ENCODE measurements at regions not wholly inside any gene's neighbourhood (a gene's known extent, or its start where the extent isn't known, plus 50 kb on each side); places are given as distances from the start of the nearest gene placed in this dataset.

- H3K27ac Mint-ChIP-seq (ENCODE audit: low read depth), result no peak overlapping the region
- no peaks in the 10 kb centered on the region for H3K9me3 Mint-ChIP-seq
- DNase-seq (ENCODE audit: low spot score in 2 of 2), result no peak
- H3K4me1 Mint-ChIP-seq, result no peaks in the 10 kb centered on the region
- no peaks in the 10 kb centered on the region for H3K36me3 Mint-ChIP-seq (ENCODE audit: insufficient read depth)
- H3K4me3 Mint-ChIP-seq, result no peak overlapping the region
- ATAC-seq (replicated peaks; ENCODE audit: extremely low read depth, poor library complexity, severe bottlenecking), result no peak
- H3K27me3 Mint-ChIP-seq, result peaks cover 2% of the 10 kb centered on the region
Observed at GRCh38 chr6:71478834-71479541, 190.4 kb downstream of the OGFRL1 start.

GRCh38 chr6:71480577-71480976, 192.0 kb downstream of the OGFRL1 start:
- H3K9me3 Mint-ChIP-seq, result no peaks in the 10 kb centered on the region
- no peaks in the 10 kb centered on the region for H3K36me3 Mint-ChIP-seq (ENCODE audit: insufficient read depth)
- DNase-seq (ENCODE audit: low spot score in 2 of 2) (no peak), ATAC-seq (replicated peaks; ENCODE audit: extremely low read depth, poor library complexity, severe bottlenecking) (no peak)
- no peaks in the 10 kb centered on the region for H3K4me1 Mint-ChIP-seq
- no peak overlapping the region for H3K4me3 Mint-ChIP-seq
- H3K27ac Mint-ChIP-seq (ENCODE audit: low read depth), result no peak overlapping the region
- no peaks in the 10 kb centered on the region for H3K27me3 Mint-ChIP-seq

- H3K27me3 Mint-ChIP-seq, result no peaks in the 10 kb centered on the region
- H3K27ac Mint-ChIP-seq (ENCODE audit: low read depth), result no peak overlapping the region
- H3K36me3 Mint-ChIP-seq (ENCODE audit: insufficient read depth), result no peaks in the 10 kb centered on the region
- H3K4me3 Mint-ChIP-seq, result no peak overlapping the region
- H3K9me3 Mint-ChIP-seq, result no peaks in the 10 kb centered on the region
- ATAC-seq (replicated peaks; ENCODE audit: extremely low read depth, poor library complexity, severe bottlenecking), result no peak
- H3K4me1 Mint-ChIP-seq, result no peaks in the 10 kb centered on the region
- no peak for DNase-seq (ENCODE audit: low spot score in 2 of 2)
Observed at GRCh38 chr6:71481011-71481410, 192.4 kb downstream of the OGFRL1 start.

GRCh38 chr6:71481801-71482200, 193.2 kb downstream of the OGFRL1 start:
- Mint-ChIP-seq H3K4me1 (no peaks in the 10 kb centered on the region), H3K27ac (ENCODE audit: low read depth) (no peak overlapping the region), H3K9me3 (no peaks in the 10 kb centered on the region), H3K4me3 (no peak overlapping the region), H3K27me3 (no peaks in the 10 kb centered on the region), H3K36me3 (ENCODE audit: insufficient read depth) (no peaks in the 10 kb centered on the region)
- DNase-seq (ENCODE audit: low spot score in 2 of 2) (no peak), ATAC-seq (replicated peaks; ENCODE audit: extremely low read depth, poor library complexity, severe bottlenecking) (no peak)

- Mint-ChIP-seq H3K36me3 (ENCODE audit: insufficient read depth) (no peaks in the 10 kb centered on the region), H3K27me3 (no peaks in the 10 kb centered on the region), H3K9me3 (no peaks in the 10 kb centered on the region), H3K4me1 (no peaks in the 10 kb centered on the region), H3K27ac (ENCODE audit: low read depth) (no peak overlapping the region), H3K4me3 (no peak overlapping the region)
- no peak for ATAC-seq (replicated peaks; ENCODE audit: extremely low read depth, poor library complexity, severe bottlenecking)
- DNase-seq (ENCODE audit: low spot score in 2 of 2), result no peak
Observed at GRCh38 chr6:71482742-71483141, 194.1 kb downstream of the OGFRL1 start.

- no peak overlapping the region for H3K27ac Mint-ChIP-seq (ENCODE audit: low read depth)
- H3K27me3 Mint-ChIP-seq, result no peaks in the 10 kb centered on the region
- ATAC-seq (replicated peaks; ENCODE audit: extremely low read depth, poor library complexity, severe bottlenecking) (no peak), DNase-seq (ENCODE audit: low spot score in 2 of 2) (no peak)
- H3K4me3 Mint-ChIP-seq, result no peak overlapping the region
- no peaks in the 10 kb centered on the region for H3K36me3 Mint-ChIP-seq (ENCODE audit: insufficient read depth)
- H3K4me1 Mint-ChIP-seq, result no peaks in the 10 kb centered on the region
- no peaks in the 10 kb centered on the region for H3K9me3 Mint-ChIP-seq
Observed at GRCh38 chr6:71486461-71486860, 197.8 kb downstream of the OGFRL1 start.

GRCh38 chr6:71488186-71488585, 199.6 kb downstream of the OGFRL1 start:
- ATAC-seq (replicated peaks; ENCODE audit: extremely low read depth, poor library complexity, severe bottlenecking) (no peak), DNase-seq (ENCODE audit: low spot score in 2 of 2) (no peak)
- no peaks in the 10 kb centered on the region for H3K4me1 Mint-ChIP-seq
- H3K4me3 Mint-ChIP-seq, result no peak overlapping the region
- no peaks in the 10 kb centered on the region for H3K36me3 Mint-ChIP-seq (ENCODE audit: insufficient read depth)
- no peaks in the 10 kb centered on the region for H3K27me3 Mint-ChIP-seq
- H3K9me3 Mint-ChIP-seq, result no peaks in the 10 kb centered on the region
- H3K27ac Mint-ChIP-seq (ENCODE audit: low read depth), result no peak overlapping the region

GRCh38 chr6:71489736-71490135, 201.1 kb downstream of the OGFRL1 start:
- Mint-ChIP-seq H3K27me3 (no peaks in the 10 kb centered on the region), H3K27ac (ENCODE audit: low read depth) (no peak overlapping the region), H3K4me1 (no peaks in the 10 kb centered on the region), H3K9me3 (no peaks in the 10 kb centered on the region), H3K4me3 (no peak overlapping the region), H3K36me3 (ENCODE audit: insufficient read depth) (no peaks in the 10 kb centered on the region)
- no peak for DNase-seq (ENCODE audit: low spot score in 2 of 2)
- no peak for ATAC-seq (replicated peaks; ENCODE audit: extremely low read depth, poor library complexity, severe bottlenecking)

- no peak for ATAC-seq (replicated peaks; ENCODE audit: extremely low read depth, poor library complexity, severe bottlenecking)
- no peak for DNase-seq (ENCODE audit: low spot score in 2 of 2)
- no peaks in the 10 kb centered on the region for H3K9me3 Mint-ChIP-seq
- H3K4me3 Mint-ChIP-seq, result no peak overlapping the region
- H3K27me3 Mint-ChIP-seq, result no peaks in the 10 kb centered on the region
- no peaks in the 10 kb centered on the region for H3K36me3 Mint-ChIP-seq (ENCODE audit: insufficient read depth)
- no peaks in the 10 kb centered on the region for H3K4me1 Mint-ChIP-seq
- H3K27ac Mint-ChIP-seq (ENCODE audit: low read depth), result no peak overlapping the region
Observed at GRCh38 chr6:71490876-71491275, 202.3 kb downstream of the OGFRL1 start.

GRCh38 chr6:71491844-71492243, 203.2 kb downstream of the OGFRL1 start:
- Mint-ChIP-seq H3K9me3 (no peaks in the 10 kb centered on the region), H3K27me3 (no peaks in the 10 kb centered on the region), H3K36me3 (ENCODE audit: insufficient read depth) (no peaks in the 10 kb centered on the region), H3K4me1 (no peaks in the 10 kb centered on the region), H3K27ac (ENCODE audit: low read depth) (no peak overlapping the region), H3K4me3 (no peak overlapping the region)
- DNase-seq (ENCODE audit: low spot score in 2 of 2) (no peak), ATAC-seq (replicated peaks; ENCODE audit: extremely low read depth, poor library complexity, severe bottlenecking) (no peak)

GRCh38 chr6:71492668-71493067, 204.1 kb downstream of the OGFRL1 start:
- H3K27me3 Mint-ChIP-seq, result no peaks in the 10 kb centered on the region
- DNase-seq (ENCODE audit: low spot score in 2 of 2) (no peak), ATAC-seq (replicated peaks; ENCODE audit: extremely low read depth, poor library complexity, severe bottlenecking) (no peak)
- no peaks in the 10 kb centered on the region for H3K36me3 Mint-ChIP-seq (ENCODE audit: insufficient read depth)
- H3K4me1 Mint-ChIP-seq, result no peaks in the 10 kb centered on the region
- H3K9me3 Mint-ChIP-seq, result no peaks in the 10 kb centered on the region
- no peak overlapping the region for H3K4me3 Mint-ChIP-seq
- no peak overlapping the region for H3K27ac Mint-ChIP-seq (ENCODE audit: low read depth)

- Mint-ChIP-seq H3K9me3 (no peaks in the 10 kb centered on the region), H3K4me3 (no peak overlapping the region), H3K4me1 (no peaks in the 10 kb centered on the region), H3K27ac (ENCODE audit: low read depth) (no peak overlapping the region), H3K27me3 (no peaks in the 10 kb centered on the region), H3K36me3 (ENCODE audit: insufficient read depth) (no peaks in the 10 kb centered on the region)
- ATAC-seq (replicated peaks; ENCODE audit: extremely low read depth, poor library complexity, severe bottlenecking), result no peak
- no peak for DNase-seq (ENCODE audit: low spot score in 2 of 2)
Observed at GRCh38 chr6:71496018-71496721, 207.6 kb downstream of the OGFRL1 start.

- ATAC-seq (replicated peaks; ENCODE audit: extremely low read depth, poor library complexity, severe bottlenecking) (no peak), DNase-seq (ENCODE audit: low spot score in 2 of 2) (no peak)
- Mint-ChIP-seq H3K27ac (ENCODE audit: low read depth) (no peak overlapping the region), H3K36me3 (ENCODE audit: insufficient read depth) (no peaks in the 10 kb centered on the region), H3K9me3 (no peaks in the 10 kb centered on the region), H3K27me3 (no peaks in the 10 kb centered on the region), H3K4me3 (no peak overlapping the region), H3K4me1 (no peaks in the 10 kb centered on the region)
Observed at GRCh38 chr6:71496722-71497033, 208.1 kb downstream of the OGFRL1 start.

All from central memory CD8-positive, alpha-beta T cell (primary cell).